ENCODE measurements at regions not wholly inside any gene's neighbourhood (a gene's known extent, or its start where the extent isn't known, plus 50 kb on each side); places are given as distances from the start of the nearest gene placed in this dataset.

DNA sequence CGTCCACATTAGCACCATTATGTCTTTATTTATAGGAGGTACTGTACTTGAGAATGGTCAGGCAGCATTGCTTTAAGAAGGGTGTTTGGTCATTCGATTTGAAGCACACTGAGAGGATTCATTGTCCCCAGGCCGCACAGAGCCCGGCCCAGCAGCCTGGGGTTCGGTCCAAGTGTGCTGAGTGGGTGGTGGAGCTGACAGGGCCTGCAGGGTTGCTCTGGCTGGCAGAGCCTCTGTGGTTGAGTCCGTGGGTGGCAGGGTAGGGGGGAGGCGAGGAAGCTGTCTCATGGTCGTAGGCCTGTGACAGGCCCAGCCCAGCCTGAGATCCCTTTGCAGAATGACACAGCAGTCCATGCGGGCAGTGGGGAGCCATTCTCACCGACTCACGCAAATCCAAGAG is 227.7 kb upstream of the TOPAZ1 start:
- no peaks in the 10 kb centered on the region for H3F3A ChIP-seq (ENCODE audit: low read depth)
- H3K4me1 ChIP-seq (ENCODE audit: insufficient read depth, low read length, poor library complexity, severe bottlenecking), result peaks cover 15% of the 10 kb centered on the region
- TF ChIP-seq, protein P1, sequence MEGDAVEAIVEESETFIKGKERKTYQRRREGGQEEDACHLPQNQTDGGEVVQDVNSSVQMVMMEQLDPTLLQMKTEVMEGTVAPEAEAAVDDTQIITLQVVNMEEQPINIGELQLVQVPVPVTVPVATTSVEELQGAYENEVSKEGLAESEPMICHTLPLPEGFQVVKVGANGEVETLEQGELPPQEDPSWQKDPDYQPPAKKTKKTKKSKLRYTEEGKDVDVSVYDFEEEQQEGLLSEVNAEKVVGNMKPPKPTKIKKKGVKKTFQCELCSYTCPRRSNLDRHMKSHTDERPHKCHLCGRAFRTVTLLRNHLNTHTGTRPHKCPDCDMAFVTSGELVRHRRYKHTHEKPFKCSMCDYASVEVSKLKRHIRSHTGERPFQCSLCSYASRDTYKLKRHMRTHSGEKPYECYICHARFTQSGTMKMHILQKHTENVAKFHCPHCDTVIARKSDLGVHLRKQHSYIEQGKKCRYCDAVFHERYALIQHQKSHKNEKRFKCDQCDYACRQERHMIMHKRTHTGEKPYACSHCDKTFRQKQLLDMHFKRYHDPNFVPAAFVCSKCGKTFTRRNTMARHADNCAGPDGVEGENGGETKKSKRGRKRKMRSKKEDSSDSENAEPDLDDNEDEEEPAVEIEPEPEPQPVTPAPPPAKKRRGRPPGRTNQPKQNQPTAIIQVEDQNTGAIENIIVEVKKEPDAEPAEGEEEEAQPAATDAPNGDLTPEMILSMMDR (conservative IDR thresholded peaks at IDR 0.05; ENCODE audit: low read length), result no peak
- no peak for TF ChIP-seq EZH2phosphoT487 (IDR thresholded peaks at IDR 0.05; ENCODE audit: borderline replicate concordance)
- H4K20me1 ChIP-seq (ENCODE audit: insufficient read depth, low read length, poor library complexity, severe bottlenecking), result no peaks in the 10 kb centered on the region
- no peaks in the 10 kb centered on the region for H3K36me3 ChIP-seq (ENCODE audit: insufficient read depth, low read length)
- H3K27me3 ChIP-seq (ENCODE audit: insufficient read depth, low read length, poor library complexity, severe bottlenecking), result no peaks in the 10 kb centered on the region
- no peak overlapping the region for H2AFZ ChIP-seq (ENCODE audit: low read length)
- H3K9me2 ChIP-seq (replicated peaks; ENCODE audit: low read depth, low read length), result no peaks in the 10 kb centered on the region
- H3K9me3 ChIP-seq (ENCODE audit: insufficient read depth, low read depth, low read length), result no peaks in the 10 kb centered on the region
- H3K79me2 ChIP-seq (ENCODE audit: insufficient read depth, low read length), result no peaks in the 10 kb centered on the region
- H3K4me2 ChIP-seq (ENCODE audit: low read depth, low read length, poor library complexity, severe bottlenecking), result no peak overlapping the region
- no peak overlapping the region for H3K9ac ChIP-seq (ENCODE audit: low read depth, low read length, poor library complexity, severe bottlenecking)
- H3K4me3 ChIP-seq (ENCODE audit: low read length, poor library complexity, severe bottlenecking), result no peak overlapping the region

DNA sequence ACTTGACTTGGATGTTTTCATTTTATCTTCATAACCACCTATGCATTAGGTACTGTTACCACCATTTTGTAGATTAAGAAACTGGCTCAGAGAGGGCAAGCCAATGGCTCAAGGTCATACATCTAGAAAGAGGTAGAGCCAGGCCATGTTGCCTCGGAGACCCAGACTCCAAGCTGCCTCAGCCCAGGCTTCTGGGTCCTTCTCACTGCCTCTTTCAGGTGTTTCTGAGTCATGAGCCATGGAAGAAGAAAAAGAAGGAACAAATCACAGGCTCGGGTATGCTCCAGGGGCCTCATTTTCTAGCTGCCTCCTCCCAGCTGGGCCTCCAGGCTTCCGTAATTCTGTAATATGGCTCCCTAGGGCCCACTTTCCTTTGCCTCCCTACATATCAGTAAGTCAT is 226.5 kb upstream of the TOPAZ1 start:
- Histone ChIP-seq H4K20me1 (ENCODE audit: insufficient read depth, low read length, poor library complexity, severe bottlenecking) (no peaks in the 10 kb centered on the region), H3K4me2 (ENCODE audit: low read depth, low read length, poor library complexity, severe bottlenecking) (no peak overlapping the region), H3K4me3 (ENCODE audit: low read length, poor library complexity, severe bottlenecking) (no peak overlapping the region), H3K9ac (ENCODE audit: low read depth, low read length, poor library complexity, severe bottlenecking) (no peak overlapping the region), H3K79me2 (ENCODE audit: insufficient read depth, low read length) (no peaks in the 10 kb centered on the region), H3K9me2 (replicated peaks; ENCODE audit: low read depth, low read length) (no peaks in the 10 kb centered on the region), H3K27me3 (ENCODE audit: insufficient read depth, low read length, poor library complexity, severe bottlenecking) (no peaks in the 10 kb centered on the region), H3K36me3 (ENCODE audit: insufficient read depth, low read length) (no peaks in the 10 kb centered on the region), H3K9me3 (ENCODE audit: insufficient read depth, low read depth, low read length) (no peaks in the 10 kb centered on the region), H3K4me1 (ENCODE audit: insufficient read depth, low read length, poor library complexity, severe bottlenecking) (peaks cover 15% of the 10 kb centered on the region), H2AFZ (ENCODE audit: low read length) (no peak overlapping the region), H3F3A (ENCODE audit: low read depth) (no peaks in the 10 kb centered on the region)
- no peak for TF ChIP-seq EZH2phosphoT487 (IDR thresholded peaks at IDR 0.05; ENCODE audit: borderline replicate concordance)
- TF ChIP-seq, protein P1 (conservative IDR thresholded peaks at IDR 0.05; ENCODE audit: low read length), result no peak

DNA sequence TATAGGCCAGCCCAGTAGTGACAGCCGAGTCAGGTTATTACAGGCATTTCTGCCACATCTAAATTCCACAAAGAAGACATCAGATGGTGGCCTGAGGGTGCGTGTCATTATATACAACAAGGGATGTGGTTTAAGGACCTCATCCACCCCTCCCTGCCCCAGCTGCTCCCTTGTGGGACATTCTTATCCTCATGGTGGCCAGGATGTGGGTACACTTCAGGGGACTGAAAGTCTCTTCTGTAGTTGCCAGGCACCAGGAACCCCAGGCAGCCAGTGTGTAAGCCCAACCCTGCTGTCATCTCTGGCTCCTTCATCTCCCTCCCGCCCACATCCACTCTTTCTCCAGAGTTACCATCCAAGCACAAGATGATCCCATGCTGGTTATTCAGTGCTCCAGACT is 224.9 kb upstream of the TOPAZ1 start:
- H4K20me1 ChIP-seq (ENCODE audit: insufficient read depth, low read length, poor library complexity, severe bottlenecking), result no peaks in the 10 kb centered on the region
- no peak overlapping the region for H3K9ac ChIP-seq (ENCODE audit: low read depth, low read length, poor library complexity, severe bottlenecking)
- H3K4me1 ChIP-seq (ENCODE audit: insufficient read depth, low read length, poor library complexity, severe bottlenecking), result peaks cover 15% of the 10 kb centered on the region
- H3K9me2 ChIP-seq (replicated peaks; ENCODE audit: low read depth, low read length), result no peaks in the 10 kb centered on the region
- no peak overlapping the region for H2AFZ ChIP-seq (ENCODE audit: low read length)
- H3K79me2 ChIP-seq (ENCODE audit: insufficient read depth, low read length), result no peaks in the 10 kb centered on the region
- H3K27me3 ChIP-seq (ENCODE audit: insufficient read depth, low read length, poor library complexity, severe bottlenecking), result no peaks in the 10 kb centered on the region
- H3K4me3 ChIP-seq (ENCODE audit: low read length, poor library complexity, severe bottlenecking), result no peak overlapping the region
- peak overlapping the region; percentile 25 for H3K4me2 ChIP-seq (ENCODE audit: low read depth, low read length, poor library complexity, severe bottlenecking)
- no peaks in the 10 kb centered on the region for H3K9me3 ChIP-seq (ENCODE audit: insufficient read depth, low read depth, low read length)
- no peaks in the 10 kb centered on the region for H3F3A ChIP-seq (ENCODE audit: low read depth)
- TF ChIP-seq, protein P1 (conservative IDR thresholded peaks at IDR 0.05; ENCODE audit: low read length), result no peak
- no peak for TF ChIP-seq EZH2phosphoT487 (IDR thresholded peaks at IDR 0.05; ENCODE audit: borderline replicate concordance)
- H3K36me3 ChIP-seq (ENCODE audit: insufficient read depth, low read length), result no peaks in the 10 kb centered on the region

All from Loucy (cell line).